GM12874 (cell line): ENCODE measurements at regions not wholly inside any gene's neighbourhood (a gene's known extent, or its start where the extent isn't known, plus 50 kb on each side); places are given as distances from the start of the nearest gene placed in this dataset.

ENCODE experiments used
- TF ChIP-seq, protein P1 (sequence below): IDR thresholded peaks from 2 replicates; pipeline ENCODE4 v1.5.1; 2011; ENCODE audit warnings: low read depth, mild to moderate bottlenecking, control low read depth, low read length, moderate library complexity; ENCODE audit not compliant: insufficient read depth

DNA sequence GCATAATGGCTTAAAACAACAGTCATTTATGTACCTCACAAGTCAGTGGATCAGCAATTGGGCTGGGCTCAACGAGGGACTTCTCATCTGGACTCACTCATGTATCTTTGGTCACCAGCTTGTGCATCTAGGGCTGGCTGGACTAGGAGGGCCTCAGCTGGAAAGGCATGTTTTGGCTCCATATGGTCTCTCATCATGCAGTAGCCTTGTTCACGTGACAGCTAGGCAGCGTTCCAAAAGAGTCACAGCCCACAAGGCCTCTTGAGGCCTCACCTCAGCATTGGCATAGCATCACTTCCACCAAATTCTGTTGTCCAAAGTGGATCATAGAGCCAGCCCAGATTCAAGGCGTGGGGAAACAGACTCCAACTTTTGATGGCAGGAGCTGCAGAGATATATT, 110.1 kb downstream of the MAFB start:
- TF ChIP-seq, protein P1, sequence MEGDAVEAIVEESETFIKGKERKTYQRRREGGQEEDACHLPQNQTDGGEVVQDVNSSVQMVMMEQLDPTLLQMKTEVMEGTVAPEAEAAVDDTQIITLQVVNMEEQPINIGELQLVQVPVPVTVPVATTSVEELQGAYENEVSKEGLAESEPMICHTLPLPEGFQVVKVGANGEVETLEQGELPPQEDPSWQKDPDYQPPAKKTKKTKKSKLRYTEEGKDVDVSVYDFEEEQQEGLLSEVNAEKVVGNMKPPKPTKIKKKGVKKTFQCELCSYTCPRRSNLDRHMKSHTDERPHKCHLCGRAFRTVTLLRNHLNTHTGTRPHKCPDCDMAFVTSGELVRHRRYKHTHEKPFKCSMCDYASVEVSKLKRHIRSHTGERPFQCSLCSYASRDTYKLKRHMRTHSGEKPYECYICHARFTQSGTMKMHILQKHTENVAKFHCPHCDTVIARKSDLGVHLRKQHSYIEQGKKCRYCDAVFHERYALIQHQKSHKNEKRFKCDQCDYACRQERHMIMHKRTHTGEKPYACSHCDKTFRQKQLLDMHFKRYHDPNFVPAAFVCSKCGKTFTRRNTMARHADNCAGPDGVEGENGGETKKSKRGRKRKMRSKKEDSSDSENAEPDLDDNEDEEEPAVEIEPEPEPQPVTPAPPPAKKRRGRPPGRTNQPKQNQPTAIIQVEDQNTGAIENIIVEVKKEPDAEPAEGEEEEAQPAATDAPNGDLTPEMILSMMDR: no peak

DNA sequence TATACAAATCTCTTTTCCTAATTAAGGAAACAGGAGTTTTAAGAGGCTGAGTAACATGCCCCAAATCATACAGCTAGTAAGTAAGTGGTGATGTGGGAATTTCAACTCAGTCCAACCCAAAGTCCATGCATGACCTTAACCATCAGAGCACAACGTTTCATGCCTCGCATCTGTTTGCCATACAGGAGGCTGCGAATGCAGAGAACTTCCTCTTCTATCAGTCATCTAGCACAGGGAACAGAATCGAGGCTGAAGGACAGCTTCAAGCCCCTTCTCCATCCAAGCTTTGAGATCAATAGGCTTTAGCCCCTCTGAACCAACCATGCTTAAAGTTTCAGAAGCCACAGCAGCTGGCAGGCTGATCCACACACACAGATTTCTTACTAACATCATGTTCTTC, 113.2 kb downstream of the MAFB start:
- TF ChIP-seq, protein P1: no peak

DNA sequence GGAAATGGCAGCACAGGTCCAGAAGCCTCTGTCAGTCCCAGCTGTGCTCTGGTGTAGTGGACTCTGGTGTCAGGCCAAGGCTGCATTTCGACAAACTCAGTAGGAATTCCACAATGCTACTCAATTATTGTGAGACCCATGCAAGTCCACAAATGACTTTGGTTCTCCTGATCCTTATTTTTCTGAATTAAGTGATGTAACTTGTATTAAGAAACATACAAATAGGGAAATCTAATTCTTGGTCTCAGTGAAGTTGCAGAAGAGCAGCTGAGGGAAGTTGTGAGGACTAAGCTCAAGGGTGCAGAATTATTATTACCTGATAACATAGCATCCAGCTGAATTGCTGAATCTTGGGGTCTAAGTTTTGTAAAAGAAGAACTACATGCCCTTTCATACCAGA, 116.8 kb downstream of the MAFB start:
- TF ChIP-seq, protein P1: no peak

DNA sequence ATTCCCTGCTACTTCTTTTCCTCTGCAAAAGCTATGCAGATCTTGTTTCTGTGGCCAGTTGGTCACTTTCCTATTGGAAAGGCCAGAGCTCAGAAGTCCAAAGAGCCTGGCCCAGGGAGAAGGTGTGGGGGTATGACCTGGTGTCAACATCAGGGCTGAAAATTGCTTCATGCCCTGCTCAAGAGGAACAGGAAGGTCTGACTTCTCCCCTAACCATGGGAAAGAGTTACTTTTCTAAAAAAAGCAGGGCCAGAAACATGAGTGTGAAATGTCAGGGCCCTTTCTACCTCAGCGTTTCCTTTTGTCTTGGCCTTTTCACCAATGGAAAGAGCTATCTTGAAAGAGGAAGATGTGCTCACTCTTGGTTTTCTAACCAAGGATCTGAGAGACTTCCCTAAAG, 117.4 kb downstream of the MAFB start:
- TF ChIP-seq, protein P1: no peak

DNA sequence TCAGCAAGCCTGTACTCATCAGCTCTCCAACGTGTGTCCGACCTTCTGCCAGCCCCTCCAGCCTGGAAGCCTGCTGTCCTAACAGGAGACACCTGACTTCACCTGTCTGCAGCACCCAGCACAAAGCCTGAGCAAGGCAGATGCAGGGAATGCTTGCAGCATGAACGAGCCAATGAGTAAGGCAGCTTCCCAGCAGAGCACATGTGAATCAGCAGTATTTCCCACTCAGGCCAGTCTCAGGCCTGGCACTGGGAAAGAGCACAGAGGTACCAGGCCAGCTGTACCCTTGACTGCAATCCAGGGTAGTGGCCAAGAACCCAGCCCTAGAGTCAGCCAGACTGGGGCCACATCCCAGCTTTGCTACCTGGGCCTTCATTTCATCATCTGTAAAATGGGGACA, 120.8 kb downstream of the MAFB start:
- TF ChIP-seq, protein P1: no peak

DNA sequence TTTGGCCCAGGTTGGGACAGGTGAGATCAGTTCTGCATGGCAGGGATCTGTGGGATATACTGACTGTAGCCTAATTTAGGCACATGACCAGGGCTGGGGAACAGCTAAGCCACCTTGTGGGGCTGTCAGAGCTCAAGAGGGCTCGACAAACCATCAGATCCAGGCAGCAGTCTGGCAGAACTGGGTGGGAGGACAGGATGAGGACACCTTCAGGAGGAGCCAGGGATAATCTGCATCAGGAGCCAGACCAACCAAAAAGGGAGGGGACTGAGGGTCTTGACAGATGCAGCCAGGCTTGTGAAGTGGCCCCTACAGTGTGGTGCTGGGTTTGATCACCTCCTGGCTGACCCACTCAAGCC, 123.4 kb downstream of the MAFB start:
- TF ChIP-seq, protein P1: no peak

DNA sequence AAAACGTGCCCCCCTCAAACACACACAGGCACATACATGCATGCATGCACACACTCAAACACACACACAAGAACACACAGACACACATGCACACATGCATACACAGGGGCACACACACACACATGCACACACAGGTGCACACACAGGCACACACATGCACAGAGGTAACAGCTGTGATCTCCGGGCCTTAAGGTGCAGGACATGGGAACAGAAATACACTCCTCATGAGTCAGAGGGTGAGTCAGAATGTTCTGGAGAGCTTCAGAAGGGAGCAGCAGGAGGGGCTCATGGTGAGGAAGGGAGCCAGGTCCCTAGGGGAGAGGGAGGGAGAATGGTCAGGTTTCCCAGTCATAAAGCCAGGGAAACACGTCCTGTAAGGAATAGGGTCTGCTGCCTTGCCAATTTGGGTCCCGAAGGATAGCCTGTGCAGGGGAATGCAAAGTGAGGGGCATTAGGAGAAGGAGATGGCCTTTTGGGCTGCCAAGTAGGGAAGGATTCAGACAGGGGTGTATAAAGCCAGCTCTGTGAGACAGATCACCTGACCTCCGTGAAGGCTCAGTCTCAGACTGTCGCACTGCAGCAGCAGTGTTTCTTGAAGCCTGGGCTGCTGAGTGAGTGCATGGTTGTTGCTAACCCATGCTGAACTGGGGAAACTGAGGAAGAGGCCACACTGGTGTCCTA, 123.9 kb downstream of the MAFB start:
- TF ChIP-seq, protein P1: no peak
